ENCODE measurements at regions not wholly inside any gene's neighbourhood (a gene's known extent, or its start where the extent isn't known, plus 50 kb on each side); places are given as distances from the start of the nearest gene placed in this dataset.

DNA sequence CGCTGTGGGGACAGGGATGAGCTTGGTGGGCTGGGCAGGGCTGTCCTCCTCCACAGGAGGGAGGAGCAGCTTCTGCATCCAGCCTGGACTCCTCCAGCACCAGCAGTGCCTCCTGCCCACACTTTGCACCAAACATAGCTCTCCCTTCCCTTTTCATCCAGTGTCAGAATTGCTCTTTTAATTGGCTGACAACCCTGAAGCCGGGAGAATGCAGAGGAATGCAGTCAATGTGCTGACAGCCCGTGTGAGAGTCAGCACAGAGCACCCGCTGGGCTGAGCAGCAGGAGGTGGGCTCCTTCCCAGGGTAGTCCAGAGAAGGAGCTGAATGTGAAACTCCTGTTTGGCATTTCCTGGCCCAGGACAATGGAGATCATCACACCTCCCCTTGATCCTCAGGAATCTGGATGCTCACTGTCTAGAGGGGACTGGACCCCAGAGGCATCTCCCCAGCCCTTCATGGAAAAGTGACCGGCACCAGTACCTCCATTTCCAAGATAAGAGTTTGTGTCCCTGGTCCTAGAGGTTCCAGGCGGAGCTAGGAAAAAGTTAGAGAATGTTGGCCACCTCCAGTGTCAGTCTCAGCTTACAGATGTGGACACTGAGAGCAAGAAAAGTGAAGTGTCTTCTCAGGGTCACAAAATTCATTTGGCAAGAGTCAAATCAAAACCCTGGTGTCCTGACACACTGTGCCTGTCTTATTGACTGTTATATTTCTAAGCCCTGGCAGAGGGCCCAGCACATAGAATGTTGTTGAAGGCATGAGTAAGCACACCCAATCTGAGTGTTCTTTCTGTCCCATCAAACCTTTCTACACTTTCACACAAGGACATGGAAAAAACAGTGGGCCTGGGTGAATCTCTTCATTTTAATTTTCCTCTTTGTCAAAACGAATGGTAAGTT is 202.1 kb downstream of the SNX18 start:
- DNase-seq (ENCODE audit: low read depth): peak; percentile 47

- DNase-seq (ENCODE audit: low read depth): peak; percentile 90
These were observed 201.1 kb downstream of the SNX18 start for GRCh38 chr5:54718656-54719055.

DNA sequence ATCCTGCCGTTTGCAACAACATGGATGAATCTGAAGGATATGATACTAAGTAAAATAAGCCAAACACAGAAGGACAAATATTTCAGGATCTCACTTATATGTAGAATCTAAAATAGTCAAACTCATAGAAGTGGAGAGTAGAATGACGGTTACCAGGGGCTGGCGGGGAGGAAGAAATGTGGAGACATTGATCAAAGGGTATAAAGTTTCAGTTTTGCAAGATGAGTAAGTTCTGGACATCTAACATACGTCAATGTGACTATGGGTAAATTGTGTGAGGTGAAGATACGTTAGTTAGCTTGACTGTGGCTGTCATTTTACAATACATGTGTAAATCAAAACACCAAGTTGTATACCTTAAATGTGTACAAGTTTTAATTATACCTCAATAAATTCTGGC is 200.3 kb downstream of the SNX18 start:
- no peak for DNase-seq (ENCODE audit: low read depth)

- DNase-seq (ENCODE audit: low read depth): no peak
These were observed 199.9 kb downstream of the SNX18 start for GRCh38 chr5:54717459-54717858.

DNA sequence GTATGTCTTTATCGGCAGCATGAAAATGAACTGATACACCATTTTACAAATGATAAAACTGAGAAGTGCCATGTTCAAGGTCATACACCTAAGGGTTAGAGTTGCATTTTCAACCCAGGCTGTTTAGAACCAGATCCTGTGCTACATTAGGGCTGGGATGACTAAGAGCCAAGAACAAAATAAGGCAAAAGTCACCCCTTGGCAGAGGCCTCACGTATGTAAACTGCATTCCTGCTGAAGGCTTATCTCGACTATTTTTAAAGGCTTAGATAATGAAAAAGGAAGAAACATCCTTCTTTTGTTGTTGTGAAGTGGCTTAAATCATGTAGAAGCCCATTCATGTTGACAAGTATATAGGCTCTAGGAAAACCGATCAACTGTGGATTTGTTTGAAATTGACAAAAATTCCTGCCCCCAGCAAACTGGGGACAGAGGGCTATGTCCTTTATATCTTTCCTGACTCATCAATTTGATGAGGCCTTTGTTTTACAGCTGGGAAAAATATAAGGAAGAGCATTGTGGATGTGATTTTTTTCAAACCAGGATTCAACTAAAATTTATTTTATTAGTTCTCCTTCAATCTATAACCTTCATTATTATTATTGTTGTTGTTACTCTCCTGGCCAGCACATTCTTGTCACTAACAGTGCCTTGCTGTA is 196.5 kb downstream of the SNX18 start:
- no peak for DNase-seq (ENCODE audit: low read depth)

GRCh38 chr5:54709096-54709495 is 191.5 kb downstream of the SNX18 start:
- DNase-seq (ENCODE audit: low read depth): no peak

- DNase-seq (ENCODE audit: low read depth): no peak
These were observed 190.3 kb downstream of the SNX18 start for GRCh38 chr5:54707841-54708240.

GRCh38 chr5:54705994-54706653 is 188.6 kb downstream of the SNX18 start:
- no peak for DNase-seq (ENCODE audit: low read depth)

GRCh38 chr5:54704825-54705224 is 187.3 kb downstream of the SNX18 start:
- no peak for DNase-seq (ENCODE audit: low read depth)

DNA sequence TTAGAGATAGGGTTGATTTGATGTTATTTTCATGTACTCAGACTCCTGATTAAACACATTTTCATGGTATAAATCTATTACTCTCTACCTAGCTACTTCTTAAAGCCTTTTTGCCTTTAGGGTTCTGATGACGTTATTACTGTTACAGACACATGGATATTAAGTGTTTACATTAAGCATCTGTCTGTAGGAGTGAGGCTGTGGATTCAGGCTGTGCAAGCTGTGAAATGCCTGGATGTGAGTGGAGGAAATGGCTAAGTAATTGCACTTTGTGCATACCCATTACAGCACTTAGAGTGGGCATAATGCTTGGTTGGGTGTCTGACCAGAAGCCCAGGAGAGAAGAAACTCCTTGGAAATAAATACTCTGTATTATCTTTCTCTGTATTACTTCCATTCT is 186.8 kb downstream of the SNX18 start:
- DNase-seq (ENCODE audit: low read depth): no peak

GRCh38 chr5:54703565-54704255 is 186.2 kb downstream of the SNX18 start:
- DNase-seq (ENCODE audit: low read depth): no peak

GRCh38 chr5:54703133-54703532 is 185.6 kb downstream of the SNX18 start:
- DNase-seq (ENCODE audit: low read depth): peak; percentile 86

DNA sequence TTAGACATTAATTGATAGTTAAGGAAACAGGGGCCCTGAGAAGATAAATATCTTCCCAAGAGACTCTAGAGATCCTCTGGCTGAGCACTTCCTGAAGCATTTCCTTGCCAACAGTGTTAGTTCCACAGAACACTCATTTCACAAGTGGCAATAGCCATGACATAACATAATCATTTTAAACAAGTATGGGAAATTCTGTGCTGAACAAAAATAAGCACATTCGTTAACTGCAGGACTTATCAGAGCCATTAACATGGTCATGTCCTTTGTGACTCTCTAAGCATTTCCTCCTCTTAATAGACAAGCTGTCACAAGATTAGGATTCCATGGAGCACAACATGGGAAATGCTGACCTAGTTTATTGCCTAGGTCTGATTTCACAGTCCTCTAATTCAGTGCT is 184.9 kb downstream of the SNX18 start:
- DNase-seq (ENCODE audit: low read depth): peak; percentile 37

GRCh38 chr5:54700986-54701578 is 183.5 kb downstream of the SNX18 start:
- DNase-seq (ENCODE audit: low read depth): peak; percentile 100

DNA sequence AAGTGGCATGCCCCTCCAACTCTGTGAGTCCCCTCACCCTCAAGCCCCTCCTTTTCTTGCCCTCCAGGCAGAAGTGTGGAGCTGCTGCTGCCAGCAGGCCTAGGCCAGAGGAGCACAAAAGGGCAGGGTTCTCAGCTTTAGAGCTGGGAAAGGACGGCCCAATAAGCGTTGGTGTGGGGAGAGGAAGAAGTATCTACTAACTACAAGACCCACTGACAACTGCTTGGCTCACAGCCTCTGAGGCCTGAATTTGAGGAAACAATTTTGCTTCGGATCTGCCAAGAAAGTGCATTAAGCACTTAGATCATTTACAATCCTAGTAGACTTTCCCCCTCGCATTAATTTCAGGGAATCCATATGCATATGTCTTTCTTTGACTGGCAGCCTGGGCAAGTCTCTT is 179.4 kb downstream of the SNX18 start:
- no peak for DNase-seq (ENCODE audit: low read depth)

- no peak for DNase-seq (ENCODE audit: low read depth)
These were observed 178.8 kb downstream of the SNX18 start for GRCh38 chr5:54696346-54696745.

DNA sequence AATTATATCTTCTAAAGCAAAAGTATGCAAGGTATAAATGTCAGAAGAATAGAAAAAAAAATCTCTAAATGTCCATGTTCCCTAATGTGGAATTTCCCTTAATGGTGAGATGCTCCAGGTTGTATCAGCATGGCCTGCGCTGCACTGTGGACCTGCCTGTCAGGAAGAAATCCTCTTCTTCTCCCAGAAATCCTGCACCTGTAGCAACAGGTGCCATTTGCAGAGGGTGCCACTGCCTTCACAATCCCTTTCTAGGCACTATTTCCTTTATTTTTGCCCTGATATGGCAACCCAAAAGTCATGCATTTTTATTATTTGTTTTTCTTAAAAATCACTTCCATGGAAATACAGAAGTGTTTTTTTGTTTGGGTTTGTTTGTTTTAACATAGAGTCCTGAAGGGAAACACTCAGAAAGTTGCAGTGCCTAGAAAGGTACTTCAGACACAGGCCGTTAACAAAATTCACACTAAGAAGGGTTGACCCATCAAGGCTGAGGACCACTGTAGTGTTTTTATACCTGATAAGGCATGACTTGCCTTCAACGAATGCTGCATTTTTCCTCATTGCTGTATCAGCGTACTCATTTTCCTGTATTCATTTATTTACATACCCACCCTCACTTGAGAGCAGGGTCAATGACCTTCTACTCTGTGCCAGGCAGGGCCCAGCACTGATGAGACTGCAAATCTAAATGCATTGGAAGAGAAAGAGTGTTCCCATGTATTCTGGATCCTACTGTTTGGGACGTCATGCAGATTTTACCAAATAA is 177.8 kb downstream of the SNX18 start:
- no peak for DNase-seq (ENCODE audit: low read depth)

DNA sequence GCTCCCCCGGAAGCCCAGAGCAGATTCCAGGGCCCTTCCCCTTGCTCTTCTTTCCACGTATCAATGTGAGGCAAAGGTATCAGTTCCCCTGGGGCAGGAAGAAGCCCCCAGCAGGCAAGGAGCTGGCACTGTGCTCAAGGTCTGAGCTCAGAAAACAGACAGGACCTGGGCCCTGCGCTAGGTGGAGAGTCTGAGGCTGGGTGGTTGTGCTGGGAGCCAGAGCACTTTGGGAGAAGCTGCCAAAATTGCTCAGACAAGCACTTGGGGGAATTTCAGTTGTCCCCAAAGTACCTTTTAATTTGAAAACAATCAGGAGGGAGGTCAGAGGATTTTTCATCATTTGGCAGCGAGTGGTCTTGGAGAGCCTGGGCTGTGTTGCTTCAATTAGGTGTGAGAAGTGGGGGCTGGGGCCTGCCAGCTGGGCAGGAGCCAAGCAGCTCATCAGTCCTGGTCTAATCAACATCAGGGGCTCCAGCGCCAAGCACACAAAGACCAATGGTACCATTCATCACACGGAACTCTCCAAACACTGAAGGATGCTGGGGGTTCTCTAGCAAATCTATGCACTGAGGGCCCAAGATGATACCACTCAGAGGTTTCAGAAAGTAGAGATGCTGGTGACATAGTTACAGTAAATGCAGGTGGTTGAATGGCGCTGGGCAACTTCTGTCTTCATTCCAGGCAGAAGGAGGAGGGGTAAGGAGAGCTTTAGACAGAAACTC is 176.5 kb downstream of the SNX18 start:
- DNase-seq (ENCODE audit: low read depth): no peak

DNA sequence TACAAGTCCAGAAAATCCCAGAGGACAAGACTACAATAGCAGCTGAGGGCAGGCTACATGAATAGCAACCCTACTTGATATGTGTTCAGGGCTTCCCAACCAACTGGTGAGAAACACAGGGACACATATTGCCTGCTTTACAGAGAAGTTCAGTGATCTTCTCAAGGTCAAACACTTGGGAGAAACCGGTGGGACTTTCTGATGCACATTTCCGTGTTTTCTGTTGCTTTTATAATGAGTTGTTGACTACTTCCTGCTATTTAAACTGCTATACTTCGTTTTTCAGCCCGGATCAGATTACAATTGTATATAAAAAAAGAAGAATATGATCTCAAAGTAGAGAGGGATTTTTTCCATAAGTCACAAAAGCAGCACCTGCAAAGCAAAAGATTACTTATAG is 175.1 kb downstream of the SNX18 start:
- peak; percentile 48 for DNase-seq (ENCODE audit: low read depth)

DNA sequence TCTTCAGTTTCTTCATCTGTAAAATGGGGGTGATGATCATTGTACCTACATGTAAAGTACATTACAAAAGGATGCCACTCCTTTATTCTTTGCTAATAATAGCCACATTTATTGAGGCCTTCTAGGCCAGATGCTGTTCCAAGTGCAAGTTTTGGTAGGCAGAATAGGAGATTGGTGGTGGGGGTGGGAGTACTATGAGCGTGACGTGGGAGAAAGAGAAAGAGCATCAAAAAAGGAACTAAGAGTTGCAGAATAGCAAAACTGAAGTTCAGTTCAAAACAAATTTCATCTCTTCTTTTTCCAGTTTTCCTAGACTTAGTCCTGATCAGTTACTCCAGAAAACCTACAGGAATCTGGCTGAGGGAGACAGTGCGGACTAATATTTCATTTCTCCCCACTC is 174.1 kb downstream of the SNX18 start:
- DNase-seq (ENCODE audit: low read depth): no peak

Measured in myocyte (in vitro differentiated cells).